Chondrocyte (in vitro differentiated cells): ENCODE measurements at regions not wholly inside any gene's neighbourhood (a gene's known extent, or its start where the extent isn't known, plus 50 kb on each side); places are given as distances from the start of the nearest gene placed in this dataset.
A peak's percentile ranks its signal among the peaks of the same experiment; 100 is the strongest.

Source experiments
- DNase-seq: peaks from one replicate; pipeline ENCODE4 v3.0.0; 2021; ENCODE audit warnings: mixed read lengths, low spot score
- H3K27ac Mint-ChIP-seq: one replicate; pipeline ENCODE4 v1.8.0; 2021; ENCODE audit warnings: mild to moderate bottlenecking, moderate library complexity, mixed read lengths; ENCODE audit not compliant: unreplicated experiment
- H3K27me3 Mint-ChIP-seq: 2 replicates; pipeline ENCODE4 v1.8.0; 2021; ENCODE audit warnings: low read depth, mixed read lengths
- H3K36me3 Mint-ChIP-seq: 2 replicates; pipeline ENCODE4 v1.8.0; 2021; ENCODE audit warnings: low read depth, mixed read lengths
- H3K4me1 Mint-ChIP-seq: 2 replicates; pipeline ENCODE4 v1.8.0; 2021; ENCODE audit warnings: low read depth, mild to moderate bottlenecking, mixed read lengths
- H3K4me3 Mint-ChIP-seq: one replicate; pipeline ENCODE4 v1.8.0; 2021; ENCODE audit warnings: mild to moderate bottlenecking, moderate library complexity, mixed read lengths; ENCODE audit not compliant: unreplicated experiment
- H3K9me3 Mint-ChIP-seq: 2 replicates; pipeline ENCODE4 v1.8.0; 2021; ENCODE audit warnings: low read depth, mixed read lengths
- TF ChIP-seq, protein P1 (sequence below): fragments of 200-600 bp; sonication (generic); IDR thresholded peaks from 2 replicates; pipeline ENCODE4 v1.5.0; 2021; ENCODE audit warnings: antibody characterized with exemption, mild to moderate bottlenecking, moderate library complexity

DNA sequence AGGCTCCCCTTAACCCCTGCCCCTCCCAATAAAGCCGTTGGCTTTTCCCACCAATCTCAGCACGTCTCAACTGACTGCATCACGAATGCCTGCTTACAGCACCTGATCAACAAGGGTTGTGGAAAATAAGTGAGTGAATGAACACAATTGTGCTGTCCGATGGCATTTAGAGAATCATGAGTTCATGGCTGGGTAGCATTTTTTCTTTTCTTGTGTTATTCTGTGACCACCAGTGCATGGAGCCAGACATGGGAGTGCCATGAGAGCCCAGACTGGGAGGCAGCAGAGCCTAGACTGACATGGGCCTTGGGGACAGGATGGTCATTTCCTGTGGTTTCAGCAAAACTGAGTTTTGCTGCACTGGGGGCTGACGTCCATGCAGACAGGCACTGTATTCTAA is 254.1 kb upstream of the IGFBP3 start:
- TF ChIP-seq, protein P1, sequence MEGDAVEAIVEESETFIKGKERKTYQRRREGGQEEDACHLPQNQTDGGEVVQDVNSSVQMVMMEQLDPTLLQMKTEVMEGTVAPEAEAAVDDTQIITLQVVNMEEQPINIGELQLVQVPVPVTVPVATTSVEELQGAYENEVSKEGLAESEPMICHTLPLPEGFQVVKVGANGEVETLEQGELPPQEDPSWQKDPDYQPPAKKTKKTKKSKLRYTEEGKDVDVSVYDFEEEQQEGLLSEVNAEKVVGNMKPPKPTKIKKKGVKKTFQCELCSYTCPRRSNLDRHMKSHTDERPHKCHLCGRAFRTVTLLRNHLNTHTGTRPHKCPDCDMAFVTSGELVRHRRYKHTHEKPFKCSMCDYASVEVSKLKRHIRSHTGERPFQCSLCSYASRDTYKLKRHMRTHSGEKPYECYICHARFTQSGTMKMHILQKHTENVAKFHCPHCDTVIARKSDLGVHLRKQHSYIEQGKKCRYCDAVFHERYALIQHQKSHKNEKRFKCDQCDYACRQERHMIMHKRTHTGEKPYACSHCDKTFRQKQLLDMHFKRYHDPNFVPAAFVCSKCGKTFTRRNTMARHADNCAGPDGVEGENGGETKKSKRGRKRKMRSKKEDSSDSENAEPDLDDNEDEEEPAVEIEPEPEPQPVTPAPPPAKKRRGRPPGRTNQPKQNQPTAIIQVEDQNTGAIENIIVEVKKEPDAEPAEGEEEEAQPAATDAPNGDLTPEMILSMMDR = no peak
- H3K27me3 Mint-ChIP-seq = no peaks in the 10 kb centered on the region
- peaks cover 62% of the 10 kb centered on the region for H3K4me1 Mint-ChIP-seq
- H3K27ac Mint-ChIP-seq = peak overlapping the region; percentile 25
- H3K36me3 Mint-ChIP-seq = no peaks in the 10 kb centered on the region
- no peak overlapping the region for H3K4me3 Mint-ChIP-seq
- DNase-seq = no peak
- no peaks in the 10 kb centered on the region for H3K9me3 Mint-ChIP-seq

DNA sequence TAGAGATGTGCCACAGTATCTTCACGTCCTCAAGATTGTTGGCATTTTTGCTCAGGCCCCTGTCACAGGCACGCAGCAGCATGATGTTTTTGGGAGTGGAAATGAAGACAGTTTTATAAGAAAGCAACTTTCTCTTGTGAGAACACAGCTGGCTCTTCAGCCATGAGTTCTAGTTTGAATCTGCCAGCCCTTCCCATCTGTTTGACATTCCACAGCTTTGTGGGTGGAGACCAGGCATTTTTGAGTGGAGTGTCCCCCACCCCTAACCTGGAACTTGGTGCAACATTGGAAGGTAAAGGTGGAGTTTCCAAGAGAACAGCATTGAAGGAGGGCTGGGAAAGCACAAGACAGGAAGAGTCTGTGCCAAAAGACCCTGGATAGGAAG is 253.1 kb upstream of the IGFBP3 start:
- peaks cover 67% of the 10 kb centered on the region for H3K4me1 Mint-ChIP-seq
- TF ChIP-seq, protein P1 = no peak

DNA sequence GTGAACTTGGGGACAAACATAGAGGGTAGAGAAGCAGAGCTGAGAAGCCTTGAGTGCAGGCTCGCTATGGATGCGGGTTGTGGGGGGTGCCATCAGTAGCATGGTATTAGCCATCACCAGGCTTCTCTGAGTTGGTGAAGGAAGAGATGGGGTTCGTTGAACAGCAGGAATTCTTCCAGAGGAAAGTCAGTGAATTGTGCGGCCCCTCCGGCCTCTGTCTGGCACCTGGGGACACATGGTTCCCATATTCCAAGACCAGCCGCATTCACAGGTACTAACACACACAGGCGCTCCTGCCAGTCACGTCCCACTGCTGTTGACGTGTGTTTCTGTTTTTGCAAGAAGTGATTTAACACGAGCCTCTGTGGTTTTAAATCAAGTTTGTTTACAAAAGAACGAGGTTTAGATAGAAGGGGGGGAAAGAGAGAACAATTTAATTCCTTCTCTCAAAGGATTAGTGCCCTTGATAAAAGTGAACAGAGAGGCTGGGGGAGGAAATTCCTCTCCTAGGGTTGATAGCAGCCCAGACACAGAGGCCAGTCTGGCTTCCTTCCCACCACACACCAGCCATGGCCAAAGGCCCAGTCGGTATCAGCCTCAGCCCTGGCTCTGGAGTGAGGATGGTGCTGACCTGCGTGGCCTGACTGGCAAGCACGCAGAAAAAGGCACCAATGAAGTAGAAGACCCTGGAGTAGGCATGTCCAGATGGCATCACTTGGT is 252.6 kb upstream of the IGFBP3 start:
- no peaks in the 10 kb centered on the region for H3K27me3 Mint-ChIP-seq
- peaks cover 5% of the 10 kb centered on the region for H3K9me3 Mint-ChIP-seq
- H3K4me1 Mint-ChIP-seq = peaks cover 66% of the 10 kb centered on the region
- no peak overlapping the region for H3K27ac Mint-ChIP-seq
- DNase-seq = no peak
- H3K4me3 Mint-ChIP-seq = no peak overlapping the region
- H3K36me3 Mint-ChIP-seq = no peaks in the 10 kb centered on the region
- TF ChIP-seq, protein P1 = no peak

More for the DNA sequence above, 253.1 kb upstream of the IGFBP3 start:
- Mint-ChIP-seq H3K27me3 (no peaks in the 10 kb centered on the region), H3K36me3 (no peaks in the 10 kb centered on the region), H3K9me3 (peaks cover 5% of the 10 kb centered on the region), H3K4me3 (no peak overlapping the region), H3K27ac (peak overlapping the region; percentile 6)
- DNase-seq = no peak

DNA sequence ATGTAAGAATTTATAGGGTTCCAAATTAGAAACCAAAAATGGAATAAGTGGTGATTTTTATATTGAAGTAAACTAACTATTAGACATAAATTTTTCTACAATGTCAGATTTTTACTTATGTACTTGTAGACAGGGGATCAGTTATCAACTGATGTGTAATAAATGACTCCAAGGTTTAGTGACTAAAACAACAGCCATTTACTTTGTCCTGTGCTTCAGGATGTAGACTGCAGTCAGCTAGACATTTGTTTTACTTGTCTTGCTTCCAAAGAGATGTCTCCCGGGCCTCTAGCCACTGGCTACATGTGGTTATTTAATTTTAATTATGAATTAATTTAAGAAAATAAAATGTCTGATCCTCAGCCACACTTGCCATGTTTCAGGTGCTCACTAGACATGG is 249.7 kb upstream of the IGFBP3 start:
- Mint-ChIP-seq H3K27me3 (no peaks in the 10 kb centered on the region), H3K36me3 (no peaks in the 10 kb centered on the region), H3K27ac (peak overlapping the region; percentile 80), H3K4me3 (no peak overlapping the region), H3K9me3 (peaks cover 5% of the 10 kb centered on the region), H3K4me1 (peaks cover 59% of the 10 kb centered on the region)
- TF ChIP-seq, protein P1 = no peak
- DNase-seq = no peak

DNA sequence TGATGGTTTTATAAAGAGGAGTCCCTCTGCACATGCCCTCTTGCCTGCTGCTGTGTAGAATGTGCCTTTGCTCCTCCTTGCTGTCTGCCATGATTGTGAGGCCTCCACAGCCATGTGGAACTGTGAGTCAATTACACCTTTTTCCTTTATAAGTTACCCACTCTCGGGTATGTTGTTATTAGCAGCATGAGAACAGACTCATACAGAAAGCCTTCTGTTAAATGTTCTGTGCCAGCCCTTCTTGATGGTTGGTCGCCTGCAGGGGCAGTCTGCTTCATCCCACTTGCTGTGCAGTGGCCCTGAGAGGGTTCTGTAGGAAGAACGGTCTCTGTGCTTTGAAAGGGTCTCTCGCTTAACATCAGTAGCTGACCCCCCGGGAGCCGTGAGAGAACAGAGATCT is 248.9 kb upstream of the IGFBP3 start:
- Mint-ChIP-seq H3K27ac (peak overlapping the region; percentile 60), H3K4me1 (peaks cover 55% of the 10 kb centered on the region), H3K36me3 (no peaks in the 10 kb centered on the region), H3K27me3 (no peaks in the 10 kb centered on the region), H3K4me3 (no peak overlapping the region), H3K9me3 (peaks cover 5% of the 10 kb centered on the region)
- DNase-seq = no peak
- TF ChIP-seq, protein P1 = no peak
